GM18868 (cell line): ENCODE measurements at regions not wholly inside any gene's neighbourhood (a gene's known extent, or its start where the extent isn't known, plus 50 kb on each side); places are given as distances from the start of the nearest gene placed in this dataset.
"Not testable (repeated sequence)": the region's sequence is repeated elsewhere in the genome, so short reads cannot be mapped to it uniquely, and the experiment has no call there.

ENCODE experiments used
- ATAC-seq: cut with Tn5 transposase; IDR thresholded peaks from one replicate; pipeline ENCODE4 v1.9.1; 2021; ENCODE audit warnings: mild to moderate bottlenecking, moderate library complexity; ENCODE audit not compliant: unreplicated experiment

DNA sequence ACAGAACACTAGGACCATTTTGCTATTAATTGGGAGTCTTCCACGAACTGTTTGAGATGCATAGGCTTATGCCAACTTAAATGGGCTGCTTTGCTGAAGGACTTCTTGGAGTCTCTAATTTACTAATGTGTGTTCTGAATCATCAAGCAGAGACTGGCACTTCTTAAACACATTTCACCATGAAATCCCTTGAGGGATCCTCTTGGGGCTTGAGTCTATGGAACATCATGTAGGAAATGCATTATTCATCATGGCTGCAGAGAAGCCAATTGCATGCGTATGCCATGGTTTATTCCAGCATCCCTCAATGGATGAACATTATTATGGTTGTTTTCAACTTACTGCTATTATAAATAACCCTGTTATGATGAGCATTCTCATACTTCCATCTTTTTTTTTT lies 73.4 kb downstream of the FGD2 start:
- no peak for ATAC-seq

DNA sequence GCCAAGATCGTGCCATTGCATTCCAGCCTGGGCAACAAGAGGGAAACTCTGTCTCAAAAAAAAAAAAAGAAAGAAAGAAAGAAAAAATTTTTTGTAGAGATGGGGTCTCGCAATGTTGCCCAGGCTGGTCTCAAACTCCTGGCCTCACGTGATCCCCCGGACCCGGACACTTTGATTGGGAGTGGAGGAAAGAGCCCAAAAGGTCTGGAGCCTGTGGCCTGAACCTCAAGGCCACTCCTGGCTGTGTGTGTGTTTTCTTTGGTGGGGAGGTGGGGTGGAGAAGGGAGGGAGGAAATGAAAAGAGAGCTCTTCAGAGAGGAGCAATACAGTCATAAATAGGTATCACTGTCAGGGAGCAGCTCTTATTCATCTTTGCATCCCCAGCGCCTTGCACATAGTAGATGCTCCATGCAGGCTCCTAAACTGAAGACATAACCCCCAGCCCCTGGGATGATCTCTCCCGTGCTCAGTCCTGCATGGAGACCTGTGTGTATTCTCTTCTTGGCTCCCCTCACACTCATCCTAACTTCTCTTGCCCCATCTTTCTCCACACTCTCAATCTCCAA lies 75.7 kb downstream of the FGD2 start:
- no peak for ATAC-seq

DNA sequence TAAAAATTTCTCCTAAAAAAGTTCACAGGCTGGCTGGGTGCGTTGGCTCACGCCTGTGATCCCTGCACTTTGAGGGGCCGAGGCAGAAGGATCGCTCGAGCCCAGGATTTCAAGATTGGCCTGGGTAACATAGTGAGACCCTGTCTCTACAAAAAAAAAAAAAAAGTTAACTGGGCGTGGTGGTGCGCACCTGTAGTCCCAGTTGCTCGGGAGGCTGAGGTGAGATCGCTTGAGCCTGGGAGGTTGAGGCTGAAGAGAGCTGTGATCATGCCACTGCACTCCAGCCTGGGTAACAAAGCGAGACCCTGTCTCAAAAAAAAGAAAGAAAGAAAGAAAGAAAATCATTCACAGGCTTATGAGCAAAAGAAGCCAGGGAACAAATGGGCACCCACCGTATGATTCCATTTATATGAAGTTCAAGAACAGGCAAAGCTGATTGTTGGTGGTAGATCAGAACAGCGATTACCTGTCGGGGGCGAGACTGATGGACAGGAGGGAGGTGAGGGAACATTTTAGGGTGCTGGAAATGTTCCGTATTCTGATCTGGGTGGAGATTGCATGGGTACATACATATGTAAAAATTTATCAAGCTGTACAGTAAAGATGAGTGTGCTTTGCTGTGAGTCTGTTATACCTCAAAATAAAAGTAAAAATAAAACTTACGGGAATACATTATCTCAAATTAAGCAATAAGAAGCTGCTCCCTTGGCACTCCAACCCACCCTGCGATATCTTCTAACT lies 77.1 kb downstream of the FGD2 start:
- ATAC-seq, result no peak

DNA sequence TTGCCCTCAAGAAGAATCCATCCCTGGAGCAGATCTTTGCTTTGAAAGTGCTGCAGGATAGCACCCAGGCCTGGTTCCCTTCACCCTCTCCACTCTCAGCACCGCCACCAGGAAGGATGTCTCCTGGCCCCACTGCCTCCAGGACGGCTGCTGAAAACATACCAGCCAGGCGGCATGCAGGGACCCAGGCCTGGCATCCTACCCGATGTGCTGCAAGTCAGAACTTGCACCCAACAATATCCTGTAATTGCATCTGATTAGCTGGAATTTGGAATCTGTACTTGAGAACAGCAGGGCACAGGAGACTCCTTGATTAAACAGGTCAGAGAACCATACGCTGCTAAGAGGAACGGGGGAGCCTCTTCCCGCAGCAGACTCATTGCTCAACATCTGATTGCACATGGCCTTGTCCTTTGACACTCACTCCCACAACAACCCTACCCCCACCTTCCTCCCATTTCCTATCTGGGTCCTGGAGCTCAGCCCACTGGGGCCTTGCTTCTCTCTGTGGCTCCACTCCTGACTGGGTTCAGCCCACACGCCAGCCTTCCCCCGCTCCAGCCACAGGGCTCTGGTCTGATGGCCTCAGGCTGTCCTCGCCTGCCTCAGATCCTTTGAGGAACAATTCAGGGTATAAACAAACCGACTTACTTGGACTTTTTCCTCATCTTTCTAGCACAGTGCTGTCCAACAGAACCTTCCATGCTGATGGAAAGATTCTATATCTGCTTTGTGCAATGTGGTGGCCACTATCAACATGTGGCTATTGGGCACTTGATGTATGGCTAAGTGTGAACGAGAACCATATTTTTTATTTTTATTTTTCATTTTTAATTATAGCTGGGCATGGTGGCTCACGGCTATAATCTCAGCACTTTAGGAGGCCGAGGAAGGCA lies 78.0 kb downstream of the FGD2 start:
- ATAC-seq, result no peak

DNA sequence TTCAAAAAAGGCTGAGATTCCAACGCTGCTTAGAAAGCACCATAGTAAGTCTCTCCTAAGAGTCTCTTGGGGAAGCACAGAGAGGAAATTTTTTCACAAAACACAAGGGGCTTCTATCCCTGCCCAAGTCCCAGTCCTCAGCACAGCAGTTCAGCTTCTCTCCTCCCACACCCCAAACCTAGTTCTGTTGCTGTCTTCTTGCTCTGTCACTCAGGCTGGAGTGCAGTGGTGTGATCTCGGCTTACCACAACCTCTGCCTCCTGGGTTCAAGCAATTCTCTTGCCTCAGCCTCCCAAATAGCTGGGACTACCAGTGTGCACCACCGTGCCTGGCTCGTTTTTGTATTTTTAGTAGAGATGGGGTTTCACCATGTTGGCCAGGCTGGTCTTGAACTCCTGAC lies 79.2 kb downstream of the FGD2 start:
- ATAC-seq, result not testable (repeated sequence)

DNA sequence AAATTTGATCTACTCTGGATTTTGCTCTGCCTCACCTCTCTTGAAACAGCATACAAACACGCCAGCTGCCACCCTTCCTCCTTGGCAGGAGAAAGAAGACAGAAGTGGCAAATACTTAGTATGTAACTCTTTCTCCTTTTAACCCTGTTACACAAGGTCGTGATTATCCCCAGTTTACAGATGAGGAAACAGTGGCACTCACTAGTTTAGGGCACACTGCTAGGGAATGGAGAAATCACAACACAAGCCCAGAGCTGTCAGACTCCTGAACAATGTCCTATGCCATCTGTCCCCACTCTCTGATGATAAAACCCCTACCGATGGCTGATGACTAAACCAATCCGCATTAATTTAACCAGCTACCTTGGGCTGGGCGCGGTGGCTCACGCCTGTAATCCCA lies 79.7 kb downstream of the FGD2 start:
- no peak for ATAC-seq

DNA sequence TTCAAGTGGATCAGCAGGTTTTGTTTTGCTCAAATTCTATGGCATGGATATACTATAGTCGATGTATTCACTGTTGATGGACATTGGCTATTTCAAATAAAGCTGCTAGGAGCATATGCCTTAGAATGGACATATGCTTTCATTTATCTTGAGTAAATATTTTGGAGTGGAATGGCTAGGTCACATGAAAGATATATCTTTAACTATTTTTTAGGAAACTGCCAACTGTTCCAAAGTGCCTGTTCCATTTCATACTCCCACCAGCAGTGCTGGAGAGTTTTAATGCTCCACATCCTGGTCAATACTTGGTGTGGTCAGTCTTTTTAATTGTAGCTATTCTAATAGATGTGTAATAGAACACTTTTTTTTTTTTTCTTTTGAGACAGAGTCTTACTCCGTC lies 81.1 kb upstream of the PIM1 start:
- ATAC-seq, result no peak

DNA sequence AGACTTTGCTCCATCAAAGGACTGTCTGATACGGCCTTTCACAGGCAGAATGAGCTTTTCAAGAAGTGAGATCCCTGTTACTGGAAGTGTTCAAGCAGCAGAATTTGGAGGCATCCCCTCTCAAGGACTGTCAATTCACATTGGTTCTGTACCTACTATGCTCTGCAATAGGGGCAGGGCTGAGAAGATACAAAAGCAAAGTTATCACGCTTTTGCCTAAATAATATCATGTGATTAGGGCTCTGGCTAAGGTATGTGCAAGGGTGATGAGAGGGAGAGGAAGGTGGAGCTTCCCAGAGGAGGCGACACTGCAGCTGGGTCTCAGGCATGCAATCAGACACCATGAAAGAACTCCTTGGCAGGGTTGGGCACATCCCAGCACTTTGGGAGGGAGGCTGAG lies 80.2 kb upstream of the PIM1 start:
- no peak for ATAC-seq

DNA sequence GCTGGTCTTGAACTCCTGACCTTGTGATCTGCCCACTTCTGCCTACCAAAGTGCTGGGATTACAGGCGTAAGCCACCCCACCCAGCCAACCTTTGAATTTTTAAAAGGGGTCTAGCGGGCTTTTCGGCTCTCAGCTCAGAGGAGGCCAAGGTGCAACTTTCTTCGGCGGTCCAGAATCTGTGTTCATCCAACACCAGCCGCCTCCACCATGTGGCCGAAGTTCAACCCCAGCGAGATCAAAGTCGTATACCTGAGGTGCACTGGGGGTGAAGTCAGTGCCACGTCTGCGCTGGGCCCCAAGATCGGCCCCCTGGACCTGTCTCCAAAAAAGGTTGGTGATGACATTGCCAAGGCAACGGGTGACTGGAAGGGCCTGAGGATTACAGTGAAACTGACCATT lies 78.8 kb upstream of the PIM1 start:
- ATAC-seq, result not testable (repeated sequence)

DNA sequence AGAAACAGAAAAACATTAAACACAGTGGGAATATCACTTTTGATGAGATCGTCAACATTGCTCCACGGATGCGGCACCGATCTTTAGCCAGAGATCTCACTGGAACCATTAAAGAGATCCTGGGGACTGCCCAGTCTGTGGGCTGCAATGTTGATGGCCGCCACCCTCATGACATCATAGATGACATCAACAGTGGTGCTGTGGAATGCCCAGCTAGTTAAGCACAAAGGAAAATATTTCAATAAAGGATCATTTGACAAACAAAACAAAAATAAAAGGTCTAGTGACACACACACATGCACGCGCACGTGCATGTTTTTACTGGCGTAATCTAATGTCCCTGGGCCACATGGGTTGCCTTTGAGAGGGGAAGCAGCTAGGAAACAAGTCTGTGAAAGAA lies 78.4 kb upstream of the PIM1 start:
- ATAC-seq, result not testable (repeated sequence)

DNA sequence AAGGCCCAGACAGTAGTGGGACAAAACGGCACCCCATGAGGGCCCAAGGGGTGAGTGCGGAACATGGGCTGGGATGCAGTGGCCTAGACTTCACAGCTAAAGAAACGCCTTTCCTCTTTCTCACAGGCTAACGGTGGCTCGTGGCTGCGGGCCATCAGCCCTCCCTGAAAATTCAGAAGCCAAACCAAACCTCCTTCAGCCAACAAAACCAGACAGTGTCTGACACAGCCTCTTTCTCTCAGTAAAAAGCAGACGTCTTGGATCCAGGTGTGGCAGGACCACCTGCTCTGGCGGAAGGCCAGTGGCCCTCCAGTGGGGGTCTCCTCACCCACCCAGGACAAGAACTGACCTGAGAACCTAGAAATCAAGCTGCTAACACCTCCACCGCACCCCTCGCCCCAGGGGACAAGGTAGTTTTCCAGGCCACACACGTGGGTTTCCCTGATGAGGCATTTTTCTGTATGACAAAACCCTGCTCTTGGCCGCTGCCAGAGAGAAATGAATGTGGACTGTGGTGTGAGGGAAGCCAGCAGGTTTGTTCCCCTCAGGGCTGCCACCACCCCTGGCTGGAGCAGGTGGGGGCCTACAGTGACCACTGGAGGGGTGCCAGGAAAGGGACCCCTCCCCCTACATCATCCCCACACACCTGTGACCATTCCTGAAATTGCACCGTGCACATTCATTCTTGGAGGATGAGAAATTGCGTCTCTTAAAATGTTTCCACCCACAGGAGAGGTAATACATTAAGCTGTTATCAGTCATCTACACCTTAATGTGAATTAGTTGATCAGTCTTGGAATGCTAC lies 76.8 kb upstream of the PIM1 start:
- ATAC-seq, result no peak

DNA sequence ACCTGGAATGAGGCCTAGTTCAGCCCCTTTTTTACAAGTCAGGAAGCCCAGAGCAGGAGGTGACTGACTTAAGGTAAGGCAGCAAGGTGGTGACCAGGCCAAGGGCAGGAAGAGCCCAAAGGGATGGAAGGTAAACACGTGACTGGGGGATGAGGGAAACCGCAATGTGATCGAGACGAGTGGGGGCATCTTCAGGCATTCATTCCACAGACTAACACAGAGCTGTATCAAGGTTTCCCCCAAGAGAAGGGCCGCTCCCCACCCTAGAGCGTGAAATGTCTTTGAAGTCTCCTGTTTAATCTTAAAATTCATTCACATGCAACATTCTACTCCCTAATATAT lies 76.3 kb upstream of the PIM1 start:
- ATAC-seq, result no peak

DNA sequence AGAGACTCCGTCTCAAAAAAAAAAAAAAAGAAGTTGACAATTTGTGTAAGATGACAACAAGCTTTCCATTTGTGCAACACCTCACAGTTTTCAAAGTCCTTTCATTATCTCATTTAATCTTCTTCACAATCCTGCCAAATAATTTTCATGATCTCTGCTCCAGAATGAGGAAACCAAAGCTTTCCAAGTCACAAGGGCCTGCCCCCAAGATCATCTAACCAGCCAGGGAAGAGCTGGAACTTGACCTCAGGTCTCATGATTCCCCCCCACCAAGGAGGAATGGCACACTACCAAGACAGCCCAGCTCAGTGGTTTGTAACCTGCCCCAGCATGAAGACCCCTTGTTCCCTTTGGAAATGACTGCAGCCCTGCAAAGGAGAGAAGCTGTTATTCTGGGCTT lies 74.0 kb upstream of the PIM1 start:
- ATAC-seq, result no peak

DNA sequence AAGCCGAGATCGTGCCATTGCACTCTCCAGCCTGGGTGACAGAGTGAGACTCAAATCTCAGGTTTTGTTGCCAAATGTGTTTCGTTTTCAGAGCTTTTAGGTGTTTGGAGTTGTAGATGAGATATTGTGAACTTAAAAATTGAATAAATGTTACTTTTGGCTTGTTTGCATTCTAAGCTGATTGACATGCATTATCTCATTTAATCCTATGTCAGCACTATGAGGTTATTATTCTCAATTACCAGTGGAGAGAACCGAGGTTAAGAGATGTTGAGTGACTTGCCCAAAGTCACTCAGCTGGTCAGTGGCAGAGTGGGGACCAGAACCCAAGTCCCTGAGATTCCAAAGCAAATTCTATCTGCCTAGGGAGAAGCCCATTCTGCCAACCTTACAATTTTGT lies 72.6 kb upstream of the PIM1 start:
- no peak for ATAC-seq

DNA sequence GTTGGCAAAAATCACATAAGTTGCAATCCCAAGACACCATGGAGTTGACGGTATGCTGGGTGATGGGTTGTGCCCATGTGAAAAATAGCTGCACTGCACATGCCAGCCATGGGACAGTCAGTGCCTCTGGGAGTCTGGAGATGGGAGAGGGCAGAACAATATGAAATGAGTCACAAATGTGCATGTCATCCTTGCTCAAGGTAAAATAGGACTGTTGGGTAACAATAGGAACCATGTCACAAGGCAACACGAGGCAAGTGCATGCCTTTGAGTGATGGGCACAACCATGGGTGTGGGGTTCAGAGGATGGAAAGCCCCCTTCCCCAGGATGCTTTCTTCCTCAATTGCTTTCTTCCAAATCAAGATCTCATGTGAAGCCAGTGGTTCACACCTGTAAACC lies 70.5 kb upstream of the PIM1 start:
- no peak for ATAC-seq

DNA sequence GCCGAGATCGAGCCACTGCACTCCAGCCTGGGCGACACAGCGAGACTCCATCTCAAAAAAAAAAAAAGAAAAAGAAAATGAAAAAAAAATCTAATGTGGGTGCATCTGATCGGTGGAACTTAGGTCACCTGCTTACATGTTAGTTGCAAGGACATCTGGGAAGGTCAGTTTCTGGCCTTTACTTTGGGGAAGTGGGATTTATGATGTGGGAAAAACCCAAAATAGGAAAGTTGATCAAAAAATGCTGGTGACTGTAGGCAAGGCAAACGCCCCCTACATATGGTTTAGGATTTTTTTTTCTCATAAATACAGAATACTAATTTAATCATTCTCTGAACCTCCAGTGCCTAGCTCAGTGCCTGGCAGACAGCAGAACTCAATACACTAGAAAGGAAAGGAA lies 69.2 kb upstream of the PIM1 start:
- no peak for ATAC-seq

DNA sequence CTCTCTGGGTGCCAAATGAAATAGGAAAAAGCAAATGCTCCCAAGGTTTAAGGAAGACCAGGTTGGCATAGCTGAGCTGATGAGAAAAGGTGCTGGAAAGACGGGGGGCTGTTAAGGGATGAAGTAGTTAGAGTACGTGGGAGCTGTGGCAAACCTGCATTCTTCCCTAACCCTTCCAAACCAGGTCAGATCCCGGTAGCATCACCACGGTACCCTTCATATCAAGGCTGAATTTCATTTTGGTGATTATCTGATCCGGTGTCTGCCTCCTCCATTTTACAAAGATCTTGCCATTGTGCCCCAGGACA lies 68.0 kb upstream of the PIM1 start:
- no peak for ATAC-seq

DNA sequence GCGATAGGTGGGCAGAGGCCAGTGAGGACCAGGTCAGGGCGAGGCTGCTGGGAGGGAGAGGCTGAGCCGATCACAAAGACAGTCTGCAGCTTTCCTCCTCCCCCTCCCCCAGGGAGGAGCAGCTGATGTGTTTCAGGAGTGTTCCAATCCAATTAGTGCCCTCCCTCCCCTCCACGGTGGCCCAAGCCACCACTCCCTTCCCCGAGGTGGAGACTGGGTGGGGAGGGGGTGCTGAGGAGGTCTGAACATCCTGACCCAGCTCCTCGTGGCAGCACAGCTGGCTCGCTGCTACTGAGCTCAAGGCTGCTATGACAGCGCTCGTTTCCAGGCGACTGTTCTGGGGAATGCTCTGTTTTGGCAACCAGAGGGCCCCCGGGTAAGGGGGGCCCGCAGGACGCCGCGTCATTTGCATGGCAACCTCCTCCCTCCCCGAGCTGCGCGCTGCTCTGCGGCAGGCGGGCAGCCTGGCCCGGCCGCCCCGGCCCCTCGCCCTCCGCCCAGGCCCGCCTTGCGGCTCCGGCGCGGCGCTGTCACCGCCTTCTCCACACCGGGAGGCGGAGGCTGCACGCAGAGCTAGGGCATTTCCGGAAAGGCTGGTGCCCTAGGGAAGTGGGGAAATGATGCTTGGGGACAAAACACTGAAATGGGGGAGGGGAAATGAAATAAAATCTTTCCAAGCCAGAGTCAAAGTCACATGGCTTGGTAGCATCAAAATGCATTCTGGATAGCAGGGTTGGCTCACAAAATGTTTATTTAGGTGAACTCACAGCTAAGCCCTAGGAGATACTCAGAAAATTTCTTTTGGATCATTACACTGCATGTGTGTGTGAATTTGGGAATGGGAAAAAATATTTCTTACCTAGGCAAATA lies 67.4 kb upstream of the PIM1 start:
- ATAC-seq, result peak; percentile 80

DNA sequence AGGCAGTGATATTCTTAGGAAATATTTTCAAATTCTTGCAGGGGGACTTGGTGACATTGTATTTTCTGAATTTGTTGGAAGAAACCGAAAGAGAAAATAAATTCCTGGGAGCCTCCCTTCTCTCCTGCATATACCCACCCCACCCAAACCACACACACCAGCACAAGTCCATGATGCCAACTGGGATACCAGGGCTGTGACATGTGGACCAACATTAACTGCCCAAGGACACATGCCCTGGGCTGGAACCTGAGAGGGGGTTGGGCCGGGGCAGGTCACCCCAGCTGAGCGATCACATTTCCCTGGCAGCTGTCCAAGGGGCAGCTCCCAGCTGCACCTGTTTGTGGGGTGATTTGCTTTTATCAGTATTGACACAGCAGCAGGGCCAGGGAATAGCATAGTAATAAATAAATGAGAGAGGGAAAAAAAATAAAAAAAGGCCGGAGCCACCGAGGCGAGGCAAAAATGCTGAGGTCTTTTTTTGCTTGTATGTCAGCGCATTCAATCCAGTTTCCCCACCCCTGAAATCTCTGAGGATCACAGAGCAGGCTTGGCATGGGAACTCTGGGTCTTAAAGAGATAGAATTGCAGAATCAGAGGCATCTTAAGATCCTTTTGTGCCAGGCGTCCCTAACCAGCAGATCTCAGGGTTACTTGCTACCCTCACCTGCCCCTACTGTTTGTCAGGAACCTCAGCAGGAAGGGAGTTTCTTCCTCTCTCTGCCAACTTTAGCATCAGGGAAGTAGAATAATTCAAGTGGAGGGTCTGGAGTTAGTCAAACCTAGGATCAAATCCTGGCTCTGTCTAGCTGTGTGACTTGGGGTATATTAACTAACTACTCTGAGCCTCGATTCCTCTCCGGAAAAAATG lies 66.5 kb upstream of the PIM1 start:
- no peak for ATAC-seq

DNA sequence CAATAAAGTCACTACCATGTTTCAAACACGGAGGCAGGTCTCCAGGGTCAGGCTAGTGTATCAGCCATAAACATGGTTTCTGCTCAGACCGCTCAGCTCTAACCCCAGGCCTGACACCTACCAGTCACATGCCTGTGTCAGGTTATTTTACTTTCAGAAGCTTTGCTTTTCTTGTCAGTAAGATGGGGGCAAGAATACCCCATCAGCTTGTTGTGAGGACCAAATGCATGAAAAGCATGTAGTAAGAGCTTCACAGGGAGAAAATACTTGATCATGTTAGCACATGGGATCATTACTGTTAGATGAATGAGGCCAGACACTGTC lies 65.2 kb upstream of the PIM1 start:
- ATAC-seq, result no peak
